ENCODE measurements at regions not wholly inside any gene's neighbourhood (a gene's known extent, or its start where the extent isn't known, plus 50 kb on each side); places are given as distances from the start of the nearest gene placed in this dataset.

- Histone ChIP-seq H3K27me3 (no peaks in the 10 kb centered on the region), H3K9me3 (no peaks in the 10 kb centered on the region), H3K27ac (no peak overlapping the region), H3K36me3 (no peaks in the 10 kb centered on the region), H3K4me1 (no peaks in the 10 kb centered on the region), H3K4me3 (no peak overlapping the region)
- TF ChIP-seq POLR2A (IDR thresholded peaks at IDR 0.05) (no peak), POLR2AphosphoS5 (IDR thresholded peaks at IDR 0.05) (no peak), CTCF (IDR thresholded peaks at IDR 0.05) (no peak), EP300 (IDR thresholded peaks at IDR 0.05) (no peak)
- intact Hi-C loops (cut with DNase I; ENCODE audit: low total_unique reads): no loop called here
- whole genome bisulfite sequencing, 5 donors: 63 to 79% (median 67%) methylated on average over 1 of the region's 1 CpG
- no peak for DNase-seq
Measured at GRCh38 chr5:169507051-169507450, 76.5 kb upstream of the SPDL1 start.

- Histone ChIP-seq H3K9me3 (no peaks in the 10 kb centered on the region), H3K27ac (no peak overlapping the region), H3K4me3 (no peak overlapping the region), H3K36me3 (no peaks in the 10 kb centered on the region), H3K27me3 (no peaks in the 10 kb centered on the region), H3K4me1 (no peaks in the 10 kb centered on the region)
- no peak for TF ChIP-seq EP300 (IDR thresholded peaks at IDR 0.05)
- TF ChIP-seq POLR2A (IDR thresholded peaks at IDR 0.05): no peak
- no peak for TF ChIP-seq CTCF (IDR thresholded peaks at IDR 0.05)
- no peak for TF ChIP-seq POLR2AphosphoS5 (IDR thresholded peaks at IDR 0.05)
- 25 to 36% (median 31%) methylated on average over 5 of the region's 5 CpGs for WGBS, 5 donors
- DNase-seq: no peak
- intact Hi-C loops (cut with DNase I; ENCODE audit: low total_unique reads): no loop called here
Measured at GRCh38 chr5:169503886-169504285, 79.7 kb upstream of the SPDL1 start.

- Histone ChIP-seq H3K27me3 (no peaks in the 10 kb centered on the region), H3K27ac (no peak overlapping the region), H3K36me3 (no peaks in the 10 kb centered on the region), H3K4me1 (peaks cover 0 to 1% (median 0%) of the 10 kb centered on the region in 4 donors), H3K9me3 (no peaks in the 10 kb centered on the region), H3K4me3 (no peak overlapping the region)
- no peak for DNase-seq
- WGBS, 5 donors: 45 to 57% (median 48%) methylated on average over 2 of the region's 2 CpGs
- intact Hi-C loops (cut with DNase I; ENCODE audit: low total_unique reads): no loop called here
- no peak for TF ChIP-seq POLR2A (IDR thresholded peaks at IDR 0.05)
Measured at GRCh38 chr5:169499990-169500505, 83.5 kb upstream of the SPDL1 start.

- no peak for DNase-seq
- H3K4me3 ChIP-seq: no peak overlapping the region
- H3K36me3 ChIP-seq: no peaks in the 10 kb centered on the region
- no peaks in the 10 kb centered on the region for H3K27me3 ChIP-seq
- no peaks in the 10 kb centered on the region for H3K9me3 ChIP-seq
- intact Hi-C loops (cut with DNase I; ENCODE audit: low total_unique reads): no loop called here
- TF ChIP-seq CTCF (IDR thresholded peaks at IDR 0.05): no peak
- no peak for TF ChIP-seq POLR2A (IDR thresholded peaks at IDR 0.05)
- no peak for TF ChIP-seq EP300 (IDR thresholded peaks at IDR 0.05)
- TF ChIP-seq POLR2AphosphoS5 (IDR thresholded peaks at IDR 0.05): no peak
- H3K27ac ChIP-seq: no peak overlapping the region
- H3K4me1 ChIP-seq: peaks cover 0 to 9% (median 4%) of the 10 kb centered on the region in 4 donors
- 61 to 79% (median 72%) methylated on average over 1 of the region's 1 CpG for WGBS, 5 donors
Measured at GRCh38 chr5:169496878-169497277, 86.7 kb upstream of the SPDL1 start.

- Histone ChIP-seq H3K4me1 (peaks cover 0 to 9% (median 4%) of the 10 kb centered on the region in 4 donors), H3K9me3 (no peaks in the 10 kb centered on the region), H3K27me3 (no peaks in the 10 kb centered on the region), H3K4me3 (no peak overlapping the region), H3K27ac (no peak overlapping the region), H3K36me3 (no peaks in the 10 kb centered on the region)
- no peak for TF ChIP-seq CTCF (IDR thresholded peaks at IDR 0.05)
- no peak for TF ChIP-seq POLR2A (IDR thresholded peaks at IDR 0.05)
- TF ChIP-seq EP300 (IDR thresholded peaks at IDR 0.05): no peak
- peak in 1 of 3 donors; percentile 14 for TF ChIP-seq POLR2AphosphoS5 (IDR thresholded peaks at IDR 0.05)
- DNase-seq: peak in 1 of 2 donors; percentile 16
- WGBS, 5 donors: 53 to 68% (median 65%) methylated on average over 4 of the region's 4 CpGs
- intact Hi-C loops (cut with DNase I; ENCODE audit: low total_unique reads): no loop called here
Measured at GRCh38 chr5:169494941-169495548, 88.5 kb upstream of the SPDL1 start.

Data from stomach (tissue), 8 donors.